HepG2 (cell line): ENCODE measurements at regions not wholly inside any gene's neighbourhood (a gene's known extent, or its start where the extent isn't known, plus 50 kb on each side); places are given as distances from the start of the nearest gene placed in this dataset.

Experiments used
- POLR2A ChIP-seq, 2 experiments: IDR thresholded peaks; 2 replicates each; pipeline ENCODE4 v1.6.1; 2011; ENCODE audit warnings: low read depth in 2 of 2, low read length in 2 of 2, mild to moderate bottlenecking in 1 of 2, moderate library complexity in 1 of 2; ENCODE audit not compliant: insufficient read depth in 1 of 2
- SIN3A ChIP-seq: IDR thresholded peaks from 2 replicates; pipeline ENCODE4 v1.6.1; 2011; ENCODE audit warnings: low read depth, mild to moderate bottlenecking, control low read depth, low read length, borderline replicate concordance
- SP2 ChIP-seq: sonication (generic); formaldehyde crosslinking; IDR thresholded peaks from 2 replicates; pipeline ENCODE4 v1.5.1; 2020; ENCODE audit warnings: mild to moderate bottlenecking, missing genetic modification reagents
- ZBTB21 ChIP-seq: sonication (generic); formaldehyde crosslinking; IDR thresholded peaks from 2 replicates; pipeline ENCODE4 v1.4.0; 2020; ENCODE audit warnings: missing genetic modification reagents
- ZFP37 ChIP-seq: sonication (generic); formaldehyde crosslinking; IDR thresholded peaks from 2 replicates; pipeline ENCODE4 v1.4.0; 2020; ENCODE audit warnings: missing genetic modification reagents, borderline replicate concordance
- ZNF253 ChIP-seq: sonication (generic); formaldehyde crosslinking; IDR thresholded peaks from 2 replicates; pipeline ENCODE4 v1.8.0; 2022; ENCODE audit warnings: mild to moderate bottlenecking, missing genetic modification reagents, borderline replicate concordance
- ZNF609 ChIP-seq: sonication (generic); formaldehyde crosslinking; IDR thresholded peaks from 2 replicates; pipeline ENCODE4 v1.4.0; 2020; ENCODE audit warnings: mild to moderate bottlenecking, missing genetic modification reagents, borderline replicate concordance
- TF ChIP-seq, protein P1 (sequence below): sonication (generic); formaldehyde crosslinking; IDR thresholded peaks from 2 replicates; pipeline ENCODE4 v1.8.1; 2022; ENCODE audit warnings: low read depth, mild to moderate bottlenecking, missing genetic modification reagents

GRCh38 chr10:132483394-132483793 is 54.2 kb upstream of the INPP5A start:
- TF ChIP-seq ZNF609 (CRISPR knock-in tag) (no peak), POLR2A (IDR thresholded peaks at IDR 0.05; ENCODE audit: insufficient read depth in 1 of 2, low read depth in 2 of 2, low read length in 2 of 2) (no peak), SP2 (CRISPR knock-in tag) (no peak), ZNF253 (CRISPR knock-in tag) (no peak), ZFP37 (CRISPR knock-in tag) (no peak), SIN3A (no peak), ZBTB21 (CRISPR knock-in tag) (no peak)
- TF ChIP-seq, protein P1, sequence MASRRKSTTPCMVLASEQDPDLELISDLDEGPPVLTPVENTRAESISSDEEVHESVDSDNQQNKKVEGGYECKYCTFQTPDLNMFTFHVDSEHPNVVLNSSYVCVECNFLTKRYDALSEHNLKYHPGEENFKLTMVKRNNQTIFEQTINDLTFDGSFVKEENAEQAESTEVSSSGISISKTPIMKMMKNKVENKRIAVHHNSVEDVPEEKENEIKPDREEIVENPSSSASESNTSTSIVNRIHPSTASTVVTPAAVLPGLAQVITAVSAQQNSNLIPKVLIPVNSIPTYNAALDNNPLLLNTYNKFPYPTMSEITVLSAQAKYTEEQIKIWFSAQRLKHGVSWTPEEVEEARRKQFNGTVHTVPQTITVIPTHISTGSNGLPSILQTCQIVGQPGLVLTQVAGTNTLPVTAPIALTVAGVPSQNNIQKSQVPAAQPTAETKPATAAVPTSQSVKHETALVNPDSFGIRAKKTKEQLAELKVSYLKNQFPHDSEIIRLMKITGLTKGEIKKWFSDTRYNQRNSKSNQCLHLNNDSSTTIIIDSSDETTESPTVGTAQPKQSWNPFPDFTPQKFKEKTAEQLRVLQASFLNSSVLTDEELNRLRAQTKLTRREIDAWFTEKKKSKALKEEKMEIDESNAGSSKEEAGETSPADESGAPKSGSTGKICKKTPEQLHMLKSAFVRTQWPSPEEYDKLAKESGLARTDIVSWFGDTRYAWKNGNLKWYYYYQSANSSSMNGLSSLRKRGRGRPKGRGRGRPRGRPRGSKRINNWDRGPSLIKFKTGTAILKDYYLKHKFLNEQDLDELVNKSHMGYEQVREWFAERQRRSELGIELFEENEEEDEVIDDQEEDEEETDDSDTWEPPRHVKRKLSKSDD (CRISPR knock-in tag), result no peak
